ENCODE measurements at regions not wholly inside any gene's neighbourhood (a gene's known extent, or its start where the extent isn't known, plus 50 kb on each side); places are given as distances from the start of the nearest gene placed in this dataset.
"Not testable (repeated sequence)": the region's sequence is repeated elsewhere in the genome, so short reads cannot be mapped to it uniquely, and the experiment has no call there.

DNA sequence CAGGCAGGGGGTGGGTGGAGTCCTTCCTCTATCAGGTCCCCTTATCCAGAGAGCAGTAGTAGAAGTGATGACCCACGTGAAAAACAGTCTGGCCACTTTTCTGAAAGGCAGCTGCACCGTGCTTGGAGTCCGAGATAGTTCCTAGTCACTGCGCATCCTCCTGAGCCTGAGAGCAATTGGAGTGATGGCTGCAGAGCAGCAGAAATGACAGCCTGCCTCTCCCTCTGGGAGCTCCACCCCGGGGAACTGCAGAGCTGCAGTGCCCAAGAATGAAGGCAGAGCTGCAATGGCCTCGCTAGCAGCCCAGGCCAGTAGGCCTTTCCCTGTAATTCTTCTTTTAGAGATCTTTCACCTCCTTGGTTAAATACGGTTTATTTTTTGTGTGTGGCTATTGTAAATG, 82.6 kb downstream of the CETN3 start:
- H3K27ac ChIP-seq: no peak overlapping the region
- H3K36me3 ChIP-seq: no peaks in the 10 kb centered on the region
- H3K4me1 ChIP-seq: no peaks in the 10 kb centered on the region
- intact Hi-C loops (cut with DNase I; ENCODE audit: low total_unique reads): no loop called here
- no peak for DNase-seq (ENCODE audit: low spot score in 2 of 2)
- TF ChIP-seq POLR2A (IDR thresholded peaks at IDR 0.05) (no peak), POLR2AphosphoS5 (IDR thresholded peaks at IDR 0.05) (no peak)
- TF ChIP-seq, protein P1, sequence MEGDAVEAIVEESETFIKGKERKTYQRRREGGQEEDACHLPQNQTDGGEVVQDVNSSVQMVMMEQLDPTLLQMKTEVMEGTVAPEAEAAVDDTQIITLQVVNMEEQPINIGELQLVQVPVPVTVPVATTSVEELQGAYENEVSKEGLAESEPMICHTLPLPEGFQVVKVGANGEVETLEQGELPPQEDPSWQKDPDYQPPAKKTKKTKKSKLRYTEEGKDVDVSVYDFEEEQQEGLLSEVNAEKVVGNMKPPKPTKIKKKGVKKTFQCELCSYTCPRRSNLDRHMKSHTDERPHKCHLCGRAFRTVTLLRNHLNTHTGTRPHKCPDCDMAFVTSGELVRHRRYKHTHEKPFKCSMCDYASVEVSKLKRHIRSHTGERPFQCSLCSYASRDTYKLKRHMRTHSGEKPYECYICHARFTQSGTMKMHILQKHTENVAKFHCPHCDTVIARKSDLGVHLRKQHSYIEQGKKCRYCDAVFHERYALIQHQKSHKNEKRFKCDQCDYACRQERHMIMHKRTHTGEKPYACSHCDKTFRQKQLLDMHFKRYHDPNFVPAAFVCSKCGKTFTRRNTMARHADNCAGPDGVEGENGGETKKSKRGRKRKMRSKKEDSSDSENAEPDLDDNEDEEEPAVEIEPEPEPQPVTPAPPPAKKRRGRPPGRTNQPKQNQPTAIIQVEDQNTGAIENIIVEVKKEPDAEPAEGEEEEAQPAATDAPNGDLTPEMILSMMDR (IDR thresholded peaks at IDR 0.05): no peak
- H3K4me3 ChIP-seq: no peak overlapping the region
- no peaks in the 10 kb centered on the region for H3K9me3 ChIP-seq
- H3K27me3 ChIP-seq: no peaks in the 10 kb centered on the region

DNA sequence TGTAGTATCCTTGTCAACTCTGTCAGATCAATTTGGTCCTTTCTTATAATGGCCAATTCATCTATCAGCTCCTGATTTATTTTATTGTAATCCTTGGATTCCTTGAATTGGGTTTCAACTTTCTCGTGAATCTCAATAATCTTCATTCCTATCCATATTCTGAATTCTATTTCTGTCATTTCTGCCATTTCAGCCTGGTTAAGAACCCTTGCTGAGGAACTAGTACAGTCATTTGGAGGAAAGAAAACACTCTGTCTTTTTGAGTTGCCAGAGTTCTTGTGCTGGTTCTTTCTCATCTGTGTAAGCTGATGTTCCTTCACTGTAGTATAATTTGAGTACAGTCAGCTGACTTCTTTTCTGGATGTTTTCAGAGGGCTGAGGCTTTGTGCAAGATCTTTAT, 84.5 kb downstream of the CETN3 start:
- intact Hi-C loops (cut with DNase I; ENCODE audit: low total_unique reads): no loop called here

DNA sequence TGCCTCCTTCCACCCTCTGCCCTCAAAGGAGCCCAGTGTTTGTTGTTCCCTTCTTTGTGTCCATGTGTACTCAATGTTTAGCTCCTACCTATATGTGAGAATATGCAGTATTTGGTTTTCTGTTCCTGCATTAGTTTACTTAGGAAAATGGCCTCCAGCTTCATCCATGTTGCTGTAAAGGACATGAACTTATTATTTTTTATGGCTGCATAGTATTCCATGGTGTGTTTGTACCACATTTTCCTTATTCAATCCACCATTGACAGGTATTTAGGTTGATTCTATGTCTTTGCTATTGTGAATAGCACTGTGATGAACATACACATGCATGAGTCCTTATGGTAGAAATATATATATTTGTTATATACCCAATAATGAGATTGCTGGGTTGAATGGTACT, 89.2 kb downstream of the CETN3 start:
- H3K4me3 ChIP-seq; H3K27ac ChIP-seq; H3K9me3 ChIP-seq; H3K27me3 ChIP-seq; H3K4me1 ChIP-seq; H3K36me3 ChIP-seq; intact Hi-C loops (cut with DNase I; ENCODE audit: low total_unique reads); DNase-seq (ENCODE audit: low spot score in 2 of 2): not testable (repeated sequence)

More for the DNA sequence above, 84.5 kb downstream of the CETN3 start:
- TF ChIP-seq POLR2A (IDR thresholded peaks at IDR 0.05) (no peak), POLR2AphosphoS5 (IDR thresholded peaks at IDR 0.05) (no peak)
- H3K36me3 ChIP-seq: no peaks in the 10 kb centered on the region
- H3K4me3 ChIP-seq: no peak overlapping the region
- peaks cover 0 to 7% of the 10 kb centered on the region in 2 donors for H3K9me3 ChIP-seq
- no peak for DNase-seq (ENCODE audit: low spot score in 2 of 2)
- no peaks in the 10 kb centered on the region for H3K27me3 ChIP-seq
- no peak overlapping the region for H3K27ac ChIP-seq
- H3K4me1 ChIP-seq: no peaks in the 10 kb centered on the region

DNA sequence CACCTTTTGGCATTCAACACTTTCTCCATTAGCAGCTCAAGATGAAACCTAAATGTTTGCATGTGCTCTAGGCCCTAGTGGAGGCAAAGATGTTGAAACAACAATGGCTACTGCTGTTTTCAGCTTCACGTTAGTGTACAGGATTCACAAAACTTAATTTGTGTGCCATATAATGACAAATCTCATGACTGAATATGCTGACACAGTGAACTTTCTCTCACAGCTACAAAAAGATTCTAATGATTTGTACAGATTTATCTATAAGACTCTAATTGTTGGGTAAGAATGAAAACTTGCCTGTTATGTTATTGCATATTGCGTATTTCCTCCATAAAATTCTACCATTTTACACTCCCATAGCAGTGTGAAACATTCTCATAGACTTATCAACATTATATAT, 97.5 kb downstream of the CETN3 start:
- DNase-seq (ENCODE audit: low spot score in 2 of 2): no peak
- no peak overlapping the region for H3K4me3 ChIP-seq
- H3K27ac ChIP-seq: no peak overlapping the region
- TF ChIP-seq POLR2A (IDR thresholded peaks at IDR 0.05): no peak
- no peak for TF ChIP-seq POLR2AphosphoS5 (IDR thresholded peaks at IDR 0.05)
- TF ChIP-seq, protein P1 (IDR thresholded peaks at IDR 0.05): no peak
- no peaks in the 10 kb centered on the region for H3K27me3 ChIP-seq
- intact Hi-C loops (cut with DNase I; ENCODE audit: low total_unique reads): no loop called here
- H3K4me1 ChIP-seq: no peaks in the 10 kb centered on the region
- H3K36me3 ChIP-seq: no peaks in the 10 kb centered on the region
- H3K9me3 ChIP-seq: no peaks in the 10 kb centered on the region

DNA sequence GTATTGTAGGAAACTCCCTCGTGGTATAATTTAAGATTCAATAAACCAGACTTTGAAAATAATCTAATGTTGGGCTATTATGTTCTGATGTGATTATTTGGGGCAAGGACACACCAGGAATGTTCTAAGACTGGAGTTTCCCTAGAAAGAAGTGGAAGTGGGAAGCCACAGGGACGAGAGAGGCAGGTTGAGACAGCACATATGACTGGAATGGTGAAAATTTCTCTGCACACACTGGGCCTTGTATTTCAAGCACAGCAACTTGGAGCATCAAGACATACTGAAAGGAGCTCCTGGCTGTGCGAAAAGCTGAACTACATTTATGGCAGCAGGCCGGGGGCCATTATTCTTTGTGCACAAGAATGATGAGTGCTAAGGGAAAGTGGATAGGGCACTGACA, 98.2 kb downstream of the CETN3 start:
- Histone ChIP-seq H3K9me3 (no peaks in the 10 kb centered on the region), H3K4me3 (no peak overlapping the region), H3K27me3 (no peaks in the 10 kb centered on the region), H3K27ac (no peak overlapping the region), H3K4me1 (no peaks in the 10 kb centered on the region), H3K36me3 (no peaks in the 10 kb centered on the region)
- intact Hi-C loops (cut with DNase I; ENCODE audit: low total_unique reads): no loop called here
- no peak for DNase-seq (ENCODE audit: low spot score in 2 of 2)
- TF ChIP-seq POLR2AphosphoS5 (IDR thresholded peaks at IDR 0.05) (no peak), POLR2A (IDR thresholded peaks at IDR 0.05) (no peak)
- TF ChIP-seq, protein P1 (IDR thresholded peaks at IDR 0.05): no peak

DNA sequence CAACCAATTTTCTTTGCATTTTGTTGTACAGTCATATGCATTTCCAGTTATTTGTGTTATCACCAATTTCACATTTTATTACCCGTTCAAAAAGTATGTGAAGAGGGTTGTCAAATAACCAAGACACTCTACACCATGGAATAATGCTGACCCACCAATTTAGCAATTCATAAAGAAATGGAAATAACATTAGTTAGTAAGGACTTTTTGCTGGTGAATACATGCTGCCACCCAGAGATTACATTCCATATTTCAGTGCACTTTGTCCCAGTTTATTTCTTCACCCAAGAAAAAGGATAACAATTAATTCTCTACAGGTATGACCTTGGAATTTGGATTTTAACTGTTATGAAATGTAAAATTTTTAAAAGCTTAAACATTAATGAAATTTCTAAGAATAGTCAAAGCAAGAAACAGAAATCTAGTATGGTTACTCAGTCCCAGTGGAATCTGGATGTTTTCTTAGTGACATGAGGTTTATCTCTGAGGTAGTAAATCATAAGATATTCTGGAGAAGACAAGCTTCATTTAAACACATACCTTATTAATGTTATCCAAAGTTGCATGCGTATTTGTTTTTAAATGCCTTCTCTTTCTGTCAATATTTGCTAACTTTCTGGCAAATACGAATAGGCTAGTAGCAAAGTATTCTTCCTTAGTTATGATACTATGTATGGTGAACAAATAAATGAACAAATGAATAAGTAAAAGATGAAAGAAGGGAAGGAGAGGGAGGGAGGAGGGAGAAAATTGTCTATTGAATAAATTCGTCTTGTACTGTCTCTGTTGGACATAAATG, 100.6 kb downstream of the CETN3 start:
- Histone ChIP-seq H3K27ac (no peak overlapping the region), H3K4me3 (no peak overlapping the region), H3K36me3 (no peaks in the 10 kb centered on the region), H3K27me3 (no peaks in the 10 kb centered on the region), H3K4me1 (no peaks in the 10 kb centered on the region), H3K9me3 (no peaks in the 10 kb centered on the region)
- TF ChIP-seq POLR2A (IDR thresholded peaks at IDR 0.05) (no peak), POLR2AphosphoS5 (IDR thresholded peaks at IDR 0.05) (no peak)
- TF ChIP-seq, protein P1 (IDR thresholded peaks at IDR 0.05): no peak
- DNase-seq (ENCODE audit: low spot score in 2 of 2): no peak
- intact Hi-C loops (cut with DNase I; ENCODE audit: low total_unique reads): no loop called here
